HEK293T (cell line): ENCODE measurements at regions not wholly inside any gene's neighbourhood (a gene's known extent, or its start where the extent isn't known, plus 50 kb on each side); places are given as distances from the start of the nearest gene placed in this dataset.

ENCODE experiments used
- CTCF ChIA-PET: fragments of 350-600 bp; formaldehyde crosslinking; extraction: SDS; loops from one replicate; lab custom pipeline; 2021; ENCODE audit warnings: antibody characterized with exemption, inconsistent platforms; lab: Yijun Ruan, JAX
- POLR2A ChIA-PET: fragments of 350-600 bp; formaldehyde crosslinking; extraction: SDS; loops from one replicate; lab custom pipeline; 2020; ENCODE audit warnings: antibody characterized with exemption, inconsistent platforms; lab: Yijun Ruan, JAX
- DNase-seq: peaks from one replicate; pipeline ENCODE4 v3.0.0; 2012; ENCODE audit warnings: mixed read lengths; ENCODE audit errors: extremely low spot score
- ARNT ChIP-seq: fragments of 450-650 bp; IDR thresholded peaks from 2 replicates; pipeline ENCODE4 v1.6.1; 2017; ENCODE audit warnings: mild to moderate bottlenecking
- BHLHE40 ChIP-seq: fragments of 450-650 bp; IDR thresholded peaks from 2 replicates; pipeline ENCODE4 v1.6.1; 2016; ENCODE audit warnings: mild to moderate bottlenecking, moderate library complexity, borderline replicate concordance
- CTBP1 ChIP-seq: fragments of 450-650 bp; IDR thresholded peaks from 2 replicates; pipeline ENCODE4 v1.6.1; 2016; ENCODE audit warnings: borderline replicate concordance
- ELF4 ChIP-seq: fragments of 450-650 bp; IDR thresholded peaks from 2 replicates; pipeline ENCODE4 v1.6.1; 2017; ENCODE audit warnings: antibody characterized with exemption
- FOXA1 ChIP-seq: fragments of 450-650 bp; IDR thresholded peaks from 2 replicates; pipeline ENCODE4 v1.6.1; 2016; ENCODE audit warnings: mild to moderate bottlenecking
- FOXK2 ChIP-seq: fragments of 450-650 bp; IDR thresholded peaks from 2 replicates; pipeline ENCODE4 v1.6.1; 2016; ENCODE audit warnings: mild to moderate bottlenecking
- FOXM1 ChIP-seq: fragments of 450-650 bp; IDR thresholded peaks from 2 replicates; pipeline ENCODE4 v1.6.1; 2017; ENCODE audit warnings: mild to moderate bottlenecking, borderline replicate concordance
- HDGF ChIP-seq: fragments of 450-650 bp; IDR thresholded peaks from 2 replicates; pipeline ENCODE4 v1.6.1; 2017; ENCODE audit warnings: antibody characterized with exemption, borderline replicate concordance
- L3MBTL2 ChIP-seq: fragments of 450-650 bp; conservative IDR thresholded peaks from 2 replicates; pipeline ENCODE4 v1.6.1; 2016; ENCODE audit warnings: mild to moderate bottlenecking
- LEF1 ChIP-seq: fragments of 450-650 bp; IDR thresholded peaks from 2 replicates; pipeline ENCODE4 v1.6.1; 2017; ENCODE audit warnings: mild to moderate bottlenecking, borderline replicate concordance
- NFRKB ChIP-seq: fragments of 450-650 bp; IDR thresholded peaks from 2 replicates; pipeline ENCODE4 v1.6.1; 2016; ENCODE audit warnings: mild to moderate bottlenecking, moderate library complexity
- PKNOX1 ChIP-seq: fragments of 450-650 bp; IDR thresholded peaks from 2 replicates; pipeline ENCODE4 v1.6.1; 2016
- SP1 ChIP-seq: fragments of 450-650 bp; IDR thresholded peaks from 2 replicates; pipeline ENCODE4 v1.6.1; 2017
- SUZ12 ChIP-seq: fragments of 450-650 bp; IDR thresholded peaks from 2 replicates; pipeline ENCODE4 v1.6.1; 2016; ENCODE audit warnings: mild to moderate bottlenecking
- TARDBP ChIP-seq: fragments of 450-650 bp; IDR thresholded peaks from 2 replicates; pipeline ENCODE4 v1.6.1; 2016
- ZNF384 ChIP-seq: fragments of 450-650 bp; IDR thresholded peaks from 2 replicates; pipeline ENCODE4 v1.6.1; 2016

DNA sequence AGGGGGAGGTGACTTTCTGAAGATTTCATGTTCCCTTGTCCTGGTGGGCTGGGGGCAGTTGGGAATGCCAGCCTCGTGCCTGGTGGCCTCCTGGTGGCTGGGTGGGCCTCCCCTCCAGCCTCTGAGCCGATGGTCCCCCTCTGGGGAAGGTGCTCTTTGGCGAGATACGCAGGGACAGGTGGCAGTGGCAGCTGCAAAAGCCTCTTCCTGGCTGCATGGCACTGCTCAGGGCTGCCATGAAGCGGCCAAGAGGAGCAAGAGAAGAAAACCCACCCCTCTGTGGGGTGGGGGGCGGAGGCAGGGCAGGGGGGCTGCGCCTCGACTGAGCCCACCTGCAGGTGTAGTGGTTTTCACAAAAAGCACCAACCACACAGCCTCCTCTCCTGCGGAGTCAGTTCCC, 61.8 kb upstream of the PHF21B start:
- no peak for DNase-seq
- ChIA-PET POLR2A (no interaction called here), CTCF (no interaction called here)
- TF ChIP-seq SP1 (no peak), LEF1 (no peak), SUZ12 (no peak), FOXK2 (no peak), CTBP1 (no peak), PKNOX1 (no peak), HDGF (no peak), NFRKB (no peak), FOXA1 (no peak)

DNA sequence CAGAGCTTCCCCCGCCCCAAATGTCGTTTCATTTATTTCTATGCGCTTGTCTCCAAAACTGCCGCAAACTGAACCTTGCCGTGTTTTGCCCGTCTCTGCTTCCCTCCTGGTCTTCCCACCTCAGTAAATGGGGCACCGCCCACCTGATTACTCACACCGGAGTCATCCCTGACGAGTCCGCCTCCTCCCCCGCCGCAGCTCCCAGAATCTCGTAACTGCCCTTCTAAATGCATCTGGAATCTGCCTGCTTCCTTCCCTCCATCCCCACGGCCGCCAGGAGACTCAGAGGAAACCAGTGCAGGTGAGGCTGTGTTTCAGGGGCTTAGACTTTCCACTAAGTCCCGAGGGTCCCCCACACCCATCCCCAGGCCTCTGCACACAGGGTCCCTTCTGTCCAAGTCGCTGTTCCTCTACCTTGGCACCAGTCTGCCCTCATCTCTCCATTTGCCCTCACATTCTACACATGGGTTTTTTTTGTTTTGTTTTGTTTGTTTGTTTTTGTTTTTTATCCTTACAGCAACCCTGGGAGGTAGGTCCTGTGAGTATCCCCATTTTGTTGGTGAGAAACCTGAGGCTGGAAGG, 62.6 kb upstream of the PHF21B start:
- ChIA-PET CTCF (no interaction called here), POLR2A (no interaction called here)
- DNase-seq: no peak
- TF ChIP-seq CTBP1 (no peak), TARDBP (no peak), NFRKB (no peak), FOXM1 (no peak), L3MBTL2 (no peak), SUZ12 (no peak), LEF1 (no peak), PKNOX1 (no peak), FOXK2 (no peak), ELF4 (no peak), BHLHE40 (no peak)

DNA sequence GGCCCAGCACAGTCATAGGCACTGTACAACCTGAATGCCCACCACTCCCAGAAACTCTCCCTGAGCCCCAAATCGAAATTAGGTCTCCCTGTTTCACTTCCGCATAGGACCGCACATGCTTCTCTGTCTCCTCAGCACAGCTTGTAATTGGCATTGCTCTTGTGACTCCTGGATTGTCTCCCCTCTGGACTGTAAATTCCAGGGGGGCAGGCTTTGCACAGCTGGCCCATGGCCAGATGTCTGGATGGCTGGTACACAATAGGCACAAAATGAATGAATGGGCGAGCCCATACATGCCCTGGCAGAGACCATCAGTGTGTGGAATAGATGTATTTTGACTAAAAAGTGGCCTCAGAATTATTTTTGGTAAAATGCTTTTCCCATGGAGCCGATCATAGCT, 63.3 kb upstream of the PHF21B start:
- TF ChIP-seq FOXK2: no peak
- TF ChIP-seq FOXA1: no peak
- TF ChIP-seq SP1: no peak
- TF ChIP-seq HDGF: no peak
- TF ChIP-seq BHLHE40: no peak
- no peak for TF ChIP-seq LEF1
- no peak for TF ChIP-seq PKNOX1
- no peak for TF ChIP-seq CTBP1
- no peak for TF ChIP-seq ELF4
- no peak for TF ChIP-seq ZNF384
- no peak for TF ChIP-seq L3MBTL2
- POLR2A ChIA-PET: no interaction called here
- CTCF ChIA-PET: no interaction called here
- no peak for DNase-seq

- TF ChIP-seq TARDBP: no peak
- no peak for TF ChIP-seq PKNOX1
- TF ChIP-seq SP1: no peak
- no peak for TF ChIP-seq L3MBTL2
- no peak for TF ChIP-seq LEF1
- no peak for TF ChIP-seq ZNF384
- TF ChIP-seq BHLHE40: no peak
- no peak for TF ChIP-seq FOXA1
- CTCF ChIA-PET: no interaction called here
- no peak for DNase-seq
- POLR2A ChIA-PET: interaction anchor here (0.9 to 1.6 kb wide), 2 partner anchors 69 to 86 kb away, joined by 4 to 5 read pairs; partner anchors contain the start of gene NUP50
These were observed 67.5 kb upstream of the PHF21B start for GRCh38 chr22:45077286-45077685.

GRCh38 chr22:45077826-45078334, 68.1 kb upstream of the PHF21B start:
- no peak for DNase-seq
- POLR2A ChIA-PET: interaction anchor here (0.9 kb wide), 1 partner anchor 70 kb away, joined by 4 read pairs; no protein-coding TSS in a partner anchor
- CTCF ChIA-PET: no interaction called here
- TF ChIP-seq ELF4 (no peak), CTBP1 (no peak), FOXA1 (no peak), ARNT (no peak), HDGF (no peak)

DNA sequence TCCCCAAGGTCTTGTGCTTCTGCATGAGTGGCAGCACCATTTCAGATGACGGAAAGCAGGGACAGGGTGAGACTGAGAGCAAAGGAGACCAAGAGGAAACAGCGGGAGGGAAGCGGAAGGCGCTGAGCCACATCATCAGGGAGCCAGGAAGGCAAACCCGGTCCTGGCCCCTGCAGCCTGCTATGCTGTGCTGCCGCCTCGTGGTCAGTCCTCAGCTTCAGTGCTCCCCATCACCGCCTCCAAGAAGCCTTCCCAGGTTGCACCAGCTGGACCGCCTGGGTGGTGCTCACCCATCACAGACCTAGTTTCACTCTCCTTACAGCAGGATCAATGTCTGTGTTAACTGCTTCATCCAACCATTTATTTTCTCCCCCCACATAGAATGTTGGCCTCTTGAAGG, 73.0 kb upstream of the PHF21B start:
- TF ChIP-seq PKNOX1 (no peak), FOXM1 (no peak), LEF1 (no peak), SUZ12 (no peak), FOXK2 (no peak), ZNF384 (no peak), CTBP1 (no peak), HDGF (no peak)
- ChIA-PET CTCF (interaction anchor here (1.4 kb wide), 2 partner anchors 108 to 110 kb away, joined by 3 read pairs; no protein-coding TSS in a partner anchor), POLR2A (interaction anchor here (0.8 kb wide), 1 partner anchor 16 kb away, joined by 4 read pairs; no protein-coding TSS in a partner anchor)
- DNase-seq: peak; percentile 56
